H1 (cell line): ENCODE measurements at regions not wholly inside any gene's neighbourhood (a gene's known extent, or its start where the extent isn't known, plus 50 kb on each side); places are given as distances from the start of the nearest gene placed in this dataset.

Source experiments
- BRCA1 ChIP-seq: IDR thresholded peaks from 2 replicates; pipeline ENCODE4 v1.6.1; 2012; ENCODE audit warnings: low read depth, low read length, improper control_type of control experiment
- GTF2F1 ChIP-seq: IDR thresholded peaks from 2 replicates; pipeline ENCODE4 v1.6.1; 2012; ENCODE audit warnings: low read depth, low read length, improper control_type of control experiment, borderline replicate concordance
- JUN ChIP-seq: IDR thresholded peaks from 2 replicates; pipeline ENCODE4 v1.6.1; 2011; ENCODE audit warnings: low read depth, mild to moderate bottlenecking, improper control_type of control experiment, low read length
- POLR2A ChIP-seq, 2 experiments: IDR thresholded peaks; 1 replicate in 1 of 2; 2 replicates in 1 of 2; pipeline ENCODE4 v1.6.1; 2011; ENCODE audit warnings: low read depth in 2 of 2, low read length in 2 of 2, mild to moderate bottlenecking in 2 of 2; ENCODE audit errors: control extremely low read depth in 1 of 2
- TAF7 ChIP-seq: optimal IDR thresholded peaks from 2 replicates; pipeline ENCODE3; 2011; ENCODE audit warnings: low read depth, mild to moderate bottlenecking, inconsistent platforms, low read length, moderate library complexity, borderline replicate concordance

DNA sequence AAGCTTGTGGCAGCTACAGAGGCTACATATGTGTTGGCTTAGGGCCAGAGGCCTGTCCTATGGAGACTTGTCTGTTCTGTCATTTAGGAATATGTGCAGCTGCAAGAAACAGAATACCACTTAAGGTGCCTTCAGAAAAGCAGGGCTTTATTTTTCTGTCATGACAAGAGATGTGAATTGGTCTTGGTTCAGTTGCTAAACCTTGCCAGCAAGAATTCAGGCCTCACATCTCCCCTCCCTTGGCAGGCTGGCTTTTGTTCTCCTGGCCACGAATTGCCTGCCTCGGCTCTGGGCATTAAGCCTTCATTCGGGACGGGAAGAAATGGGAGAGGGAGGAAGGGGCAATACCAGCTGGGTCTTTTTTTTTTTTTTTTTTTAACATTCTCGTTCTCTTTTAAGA is 82.4 kb upstream of the TGM3 start (continued):
- TF ChIP-seq JUN (no peak), POLR2A (IDR thresholded peaks at IDR 0.05; ENCODE audit: control extremely low read depth in 1 of 2, low read depth in 2 of 2, low read length in 2 of 2) (no peak), BRCA1 (no peak), TAF7 (no peak), GTF2F1 (no peak)
